H1 (cell line): ENCODE measurements at regions not wholly inside any gene's neighbourhood (a gene's known extent, or its start where the extent isn't known, plus 50 kb on each side); places are given as distances from the start of the nearest gene placed in this dataset.

Experiments used
- CTCF ChIA-PET: fragments of 300-600 bp; sonication (Branson Sonifier 250); formaldehyde crosslinking; loops from one replicate; lab custom pipeline; 2021; ENCODE audit not compliant: partially characterized antibody; lab: Charles Lee
- POLR2A ChIA-PET: fragments of 300-600 bp; sonication (Branson Sonifier 250); formaldehyde crosslinking; loops from one replicate; lab custom pipeline; 2021; ENCODE audit warnings: inconsistent platforms; ENCODE audit not compliant: partially characterized antibody; lab: Charles Lee
- DNase-seq, 2 experiments: peaks; one replicate each; pipeline versions ENCODE4 v3.0.0 to v3.0.0-alpha.2; 2010 to 2022; ENCODE audit warnings: low spot score in 2 of 2, low read depth in 1 of 2, mixed read lengths in 1 of 2
- FAIRE-seq: peaks from 2 replicates; lab custom pipeline; 2011; peaks lifted over from hg19 to GRCh38; lab: Jason Lieb, UNC
- H2AFZ ChIP-seq: 2 replicates; pipeline ENCODE4 v1.8.1; 2012; ENCODE audit warnings: low read length, inconsistent platforms
- H2AK5ac ChIP-seq: 2 replicates; pipeline ENCODE4 v1.6.1; 2013; ENCODE audit warnings: low read depth, low read length
- H2BK120ac ChIP-seq: replicated peaks from 2 replicates; pipeline ENCODE3; 2013; ENCODE audit warnings: low read depth, low read length, inconsistent platforms
- H2BK12ac ChIP-seq: 2 replicates; pipeline ENCODE4 v1.6.1; 2013; ENCODE audit warnings: low read depth, low read length
- H2BK15ac ChIP-seq: 2 replicates; pipeline ENCODE4 v1.6.1; 2013; ENCODE audit warnings: low read length
- H2BK20ac ChIP-seq: 2 replicates; pipeline ENCODE4 v1.6.1; 2013; ENCODE audit warnings: low read length
- H2BK5ac ChIP-seq: 2 replicates; pipeline ENCODE4 v1.6.1; 2013; ENCODE audit warnings: low read depth, low read length
- H3K14ac ChIP-seq: 2 replicates; pipeline ENCODE4 v1.6.1; 2013; ENCODE audit warnings: inconsistent platforms; ENCODE audit not compliant: insufficient read length
- H3K18ac ChIP-seq: 2 replicates; pipeline ENCODE4 v1.6.1; 2013; ENCODE audit warnings: low read length; ENCODE audit errors: extremely low read depth
- H3K23ac ChIP-seq: 2 replicates; pipeline ENCODE4 v1.6.1; 2013; ENCODE audit warnings: inconsistent platforms; ENCODE audit not compliant: insufficient read length
- H3K23me2 ChIP-seq: 2 replicates; pipeline ENCODE4 v1.6.1; 2013; ENCODE audit warnings: low read depth, low read length
- H3K27ac ChIP-seq: 2 replicates; pipeline ENCODE4 v1.6.1; 2011; ENCODE audit warnings: low read depth, low read length, inconsistent platforms
- H3K27me3 ChIP-seq, 4 experiments: replicated peaks in 1 of 4; 1 replicate in 1 of 4; 2 replicates in 3 of 4; pipeline versions ENCODE4 v1.6.1 to v1.8.1; 2011 to 2013; ENCODE audit warnings: low read length in 3 of 4, mild to moderate bottlenecking in 3 of 4, inconsistent platforms in 2 of 4, mixed read lengths in 2 of 4, moderate library complexity in 1 of 4; ENCODE audit not compliant: control insufficient read depth in 3 of 4, insufficient read depth in 3 of 4; ENCODE audit errors: extremely low read depth in 1 of 4
- H3K36me3 ChIP-seq, 4 experiments: 2 replicates each; pipeline versions ENCODE4 v1.6.1 to v1.8.1; 2011 to 2013; ENCODE audit warnings: mild to moderate bottlenecking in 4 of 4, low read length in 3 of 4, moderate library complexity in 2 of 4, control low read depth in 1 of 4, inconsistent platforms in 1 of 4; ENCODE audit not compliant: insufficient read depth in 4 of 4, control insufficient read depth in 2 of 4
- H3K4ac ChIP-seq: replicated peaks from 2 replicates; pipeline ENCODE3; 2013; ENCODE audit warnings: low read length, low read depth, mixed read lengths, inconsistent platforms; ENCODE audit not compliant: insufficient read length
- H3K4me1 ChIP-seq, 4 experiments: replicated peaks in 1 of 4; 1 replicate in 1 of 4; 2 replicates in 3 of 4; pipeline versions ENCODE4 v1.6.1 to v1.8.1; 2011 to 2013; ENCODE audit warnings: low read length in 3 of 4, inconsistent platforms in 2 of 4, mixed read lengths in 1 of 4; ENCODE audit not compliant: insufficient read depth in 4 of 4, control insufficient read depth in 3 of 4
- H3K4me2 ChIP-seq, 2 experiments: 2 replicates each; pipeline versions ENCODE4 v1.6.1 to v1.8.1; 2011 to 2013; ENCODE audit warnings: low read depth in 2 of 2, low read length in 2 of 2, control low read depth in 1 of 2, inconsistent platforms in 1 of 2, mild to moderate bottlenecking in 1 of 2; ENCODE audit not compliant: insufficient read depth in 1 of 2
- H3K4me3 ChIP-seq, 4 experiments: fragments of 200-600, 300-600 bp in 1 of 4; sonication (generic), shearing (Covaris generic), sonication (Bioruptor Twin) in 1 of 4; 2 replicates each; pipeline versions ENCODE4 v1.5.1 to v1.8.1; 2011 to 2016; ENCODE audit warnings: low read length in 4 of 4, low read depth in 3 of 4, control low read depth in 2 of 4, inconsistent platforms in 2 of 4, mild to moderate bottlenecking in 2 of 4, mixed read lengths in 1 of 4, moderate library complexity in 1 of 4; ENCODE audit not compliant: insufficient read depth in 2 of 4; ENCODE audit errors: extremely low read depth in 1 of 4
- H3K56ac ChIP-seq: replicated peaks from 2 replicates; pipeline ENCODE3; 2013; ENCODE audit warnings: low read depth, mild to moderate bottlenecking, mixed read lengths, low read length, inconsistent platforms; ENCODE audit not compliant: insufficient read length
- H3K79me1 ChIP-seq: 2 replicates; pipeline ENCODE4 v1.6.1; 2013; ENCODE audit warnings: low read depth, low read length, control low read depth
- H3K79me2 ChIP-seq, 2 experiments: 2 replicates each; pipeline versions ENCODE4 v1.6.1 to v1.8.1; 2012 to 2013; ENCODE audit warnings: low read length in 2 of 2, mild to moderate bottlenecking in 2 of 2, inconsistent platforms in 1 of 2; ENCODE audit not compliant: insufficient read depth in 2 of 2, control insufficient read depth in 1 of 2
- H3K9ac ChIP-seq, 4 experiments: replicated peaks in 1 of 4; 1 replicate in 1 of 4; 2 replicates in 3 of 4; pipeline versions ENCODE4 v1.6.1 to v1.8.1; 2011 to 2013; ENCODE audit warnings: low read depth in 3 of 4, low read length in 3 of 4, control low read depth in 2 of 4, mild to moderate bottlenecking in 2 of 4, moderate library complexity in 2 of 4, inconsistent platforms in 1 of 4; ENCODE audit errors: extremely low read depth in 1 of 4
- H3K9me3 ChIP-seq, 2 experiments: 2 replicates each; pipeline versions ENCODE4 v1.6.1 to v1.8.1; 2012 to 2013; ENCODE audit warnings: mild to moderate bottlenecking in 2 of 2, moderate library complexity in 2 of 2, control low read depth in 1 of 2, inconsistent platforms in 1 of 2, low read depth in 1 of 2, low read length in 1 of 2, mixed read lengths in 1 of 2; ENCODE audit not compliant: insufficient read depth in 2 of 2
- H4K20me1 ChIP-seq, 2 experiments: replicated peaks in 1 of 2; 2 replicates each; pipeline versions ENCODE3 to v1.8.1; 2011 to 2013; ENCODE audit warnings: inconsistent platforms in 2 of 2, low read length in 2 of 2, mild to moderate bottlenecking in 1 of 2; ENCODE audit not compliant: insufficient read depth in 2 of 2, control insufficient read depth in 1 of 2
- H4K5ac ChIP-seq: 2 replicates; pipeline ENCODE4 v1.6.1; 2013; ENCODE audit warnings: low read length, low read depth, mixed read lengths, inconsistent platforms; ENCODE audit not compliant: insufficient read length
- H4K8ac ChIP-seq: 2 replicates; pipeline ENCODE4 v1.8.0; 2013; ENCODE audit warnings: mild to moderate bottlenecking, moderate library complexity, low read length, inconsistent platforms; ENCODE audit not compliant: insufficient read depth; ENCODE audit errors: extremely low read depth
- H4K91ac ChIP-seq: replicated peaks from 2 replicates; pipeline ENCODE3; 2013; ENCODE audit warnings: low read length, mixed read lengths, inconsistent platforms; ENCODE audit not compliant: insufficient read length
- ATF3 ChIP-seq: IDR thresholded peaks from 2 replicates; pipeline ENCODE4 v1.6.1; 2011; ENCODE audit warnings: low read depth, mild to moderate bottlenecking, low read length; ENCODE audit not compliant: insufficient read depth
- EP300 ChIP-seq, 2 experiments: IDR thresholded peaks; 1 replicate in 1 of 2; 2 replicates in 1 of 2; pipeline ENCODE4 v1.6.1; 2011 to 2012; ENCODE audit warnings: low read depth in 2 of 2, low read length in 2 of 2, mild to moderate bottlenecking in 2 of 2, borderline replicate concordance in 1 of 2, inconsistent platforms in 1 of 2, moderate library complexity in 1 of 2
- JUND ChIP-seq: IDR thresholded peaks from 2 replicates; pipeline ENCODE4 v1.6.1; 2011; ENCODE audit warnings: mild to moderate bottlenecking, improper control_type of control experiment, low read length
- NANOG ChIP-seq: IDR thresholded peaks from 2 replicates; pipeline ENCODE4 v1.6.1; 2011; ENCODE audit warnings: low read length, low read depth, mild to moderate bottlenecking, inconsistent platforms; ENCODE audit not compliant: insufficient read depth, poor library complexity, severe bottlenecking
- POLR2A ChIP-seq, 2 experiments: IDR thresholded peaks; 1 replicate in 1 of 2; 2 replicates in 1 of 2; pipeline ENCODE4 v1.6.1; 2011; ENCODE audit warnings: low read depth in 2 of 2, low read length in 2 of 2, mild to moderate bottlenecking in 2 of 2; ENCODE audit errors: control extremely low read depth in 1 of 2
- SIN3A ChIP-seq, 2 experiments: IDR thresholded peaks in 1 of 2; conservative IDR thresholded peaks in 1 of 2; 2 replicates each; pipeline ENCODE4 v1.6.1; 2011 to 2012; ENCODE audit warnings: low read length in 2 of 2, improper control_type of control experiment in 1 of 2, low read depth in 1 of 2, mild to moderate bottlenecking in 1 of 2
- USF2 ChIP-seq: IDR thresholded peaks from 2 replicates; pipeline ENCODE4 v1.6.1; 2011; ENCODE audit warnings: low read length, improper control_type of control experiment
- WGBS, 2 experiments: shearing (Covaris generic) in 1 of 2; methylation state at CpG; one replicate each; pipeline versions ENCODE4 v1.1.6 to v1.1.7; 2013 to 2015; ENCODE audit warnings: low lambda C conversion rate in 2 of 2, mixed read lengths in 2 of 2, inconsistent platforms in 1 of 2, low coverage in 1 of 2, missing lambda C conversion rate in 1 of 2; ENCODE audit not compliant: insufficient replicate concordance in 2 of 2, insufficient coverage in 1 of 2, insufficient read length in 1 of 2; ENCODE audit errors: extremely low coverage in 1 of 2, missing lambda C conversion rate in 1 of 2; 5-methylcytosine and 5-hydroxymethylcytosine counted together

DNA sequence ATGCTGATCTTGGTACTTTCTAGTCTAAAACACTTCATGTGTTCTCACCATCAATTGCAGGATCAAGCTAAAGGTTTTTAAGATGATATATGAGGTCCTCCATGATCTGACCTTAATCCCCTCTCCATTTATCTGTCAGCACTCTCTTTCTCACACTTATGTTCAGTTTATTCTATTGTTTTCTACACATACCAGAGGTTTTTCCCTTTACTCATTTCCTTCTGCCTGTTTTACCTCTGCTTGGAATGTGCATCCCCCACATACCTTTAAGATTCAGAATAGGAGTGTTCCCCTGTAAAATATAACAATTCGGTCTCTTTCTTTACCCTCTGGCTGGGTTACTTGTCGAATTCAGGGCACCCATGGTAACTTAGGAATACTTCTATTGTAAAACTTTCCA is 219.1 kb upstream of the PKP2 start:
- FAIRE-seq (no peak), DNase-seq (no peak)
- no peak overlapping the region for H4K8ac ChIP-seq
- H3K4me2 ChIP-seq: no peak overlapping the region; a peak in 1 of 4 replicates
- no peaks in the 10 kb centered on the region for H3K27me3 ChIP-seq
- H3K14ac ChIP-seq: no peak overlapping the region
- no peak overlapping the region for H3K23ac ChIP-seq
- no peaks in the 10 kb centered on the region for H3K79me1 ChIP-seq
- no peak overlapping the region for H4K91ac ChIP-seq
- ChIA-PET CTCF (no interaction called here), POLR2A (no interaction called here)
- no peak overlapping the region for H3K4ac ChIP-seq
- no peak overlapping the region for H2BK15ac ChIP-seq
- no peak overlapping the region for H3K56ac ChIP-seq
- peaks cover 0 to 7% (median 4%) of the 10 kb centered on the region in 4 experiments; a peak in 5 of 7 replicates for H3K4me1 ChIP-seq
- no peak overlapping the region for H3K9ac ChIP-seq
- H3K9me3 ChIP-seq: no peaks in the 10 kb centered on the region
- peaks cover 4% of the 10 kb centered on the region; the same call in 1 of the 2 replicates for H3K23me2 ChIP-seq
- H3K79me2 ChIP-seq: no peaks in the 10 kb centered on the region
- H2BK120ac ChIP-seq: no peak overlapping the region
- H2BK5ac ChIP-seq: no peak overlapping the region
- no peak overlapping the region for H2BK20ac ChIP-seq
- H2BK12ac ChIP-seq: no peak overlapping the region
- H3K4me3 ChIP-seq: no peak overlapping the region
- H2AFZ ChIP-seq: no peak overlapping the region; the same call in 1 of the 2 replicates
- H4K20me1 ChIP-seq: no peaks in the 10 kb centered on the region
- no peaks in the 10 kb centered on the region for H3K36me3 ChIP-seq
- 82% methylated on average over 2 of the region's 2 CpGs; no CpG with 5 or more reads in 1 of the 2 experiments for WGBS, 2 experiments
- no peak overlapping the region for H4K5ac ChIP-seq
- no peak overlapping the region for H2AK5ac ChIP-seq
- no peak overlapping the region for H3K18ac ChIP-seq
- no peak overlapping the region for H3K27ac ChIP-seq
- TF ChIP-seq EP300 (IDR thresholded peaks at IDR 0.05; ENCODE audit: borderline replicate concordance in 1 of 2, low read depth in 2 of 2, low read length in 2 of 2) (no peak), USF2 (no peak), JUND (no peak), SIN3A (conservative IDR thresholded peaks at IDR 0.05 in 1 of 2, IDR thresholded peaks at IDR 0.05 in 1 of 2; ENCODE audit: low read depth in 1 of 2, low read length in 2 of 2) (no peak), POLR2A (IDR thresholded peaks at IDR 0.05; ENCODE audit: control extremely low read depth in 1 of 2, low read depth in 2 of 2, low read length in 2 of 2) (no peak), NANOG (no peak), ATF3 (no peak)
